OCI-LY3 (cell line): ENCODE measurements at regions not wholly inside any gene's neighbourhood (a gene's known extent, or its start where the extent isn't known, plus 50 kb on each side); places are given as distances from the start of the nearest gene placed in this dataset.
"Not testable (repeated sequence)": the region's sequence is repeated elsewhere in the genome, so short reads cannot be mapped to it uniquely, and the experiment has no call there.

Experiments used
- H2AFZ ChIP-seq: fragments of 200-600, 300-600 bp; shearing (Covaris generic); 2 replicates; pipeline ENCODE4 v1.6.0; 2014; ENCODE audit warnings: antibody characterized with exemption, low read depth, low read length
- H3K27ac ChIP-seq: fragments of 200-600, 300-600 bp; sonication (generic); 2 replicates; pipeline ENCODE4 v1.5.1; 2014; ENCODE audit warnings: mild to moderate bottlenecking, low read length, moderate library complexity, mixed read lengths
- H3K27me3 ChIP-seq: fragments of 200-600, 300-600 bp; sonication (generic); 2 replicates; pipeline ENCODE4 v1.6.1; 2014; ENCODE audit warnings: low read depth, low read length, mixed read lengths
- H3K36me3 ChIP-seq: fragments of 200-600, 300-600 bp; sonication (generic); replicated peaks from 2 replicates; pipeline ENCODE3; 2014; ENCODE audit warnings: low read depth, low read length, mixed read lengths
- H3K4me1 ChIP-seq: fragments of 300-600, 200-600 bp; sonication (generic); 2 replicates; pipeline ENCODE4 v1.6.1; 2014; ENCODE audit warnings: low read length, mixed read lengths
- H3K4me2 ChIP-seq: fragments of 200-600, 300-600 bp; sonication (generic); 2 replicates; pipeline ENCODE4 v1.6.1; 2014; ENCODE audit warnings: low read length, mixed read lengths
- H3K4me3 ChIP-seq: fragments of 300-600, 200-600 bp; sonication (generic); 2 replicates; pipeline ENCODE4 v1.5.1; 2014; ENCODE audit warnings: antibody characterized with exemption, mild to moderate bottlenecking, low read length, moderate library complexity
- H3K79me2 ChIP-seq: fragments of 300-600, 200-600 bp; shearing (Covaris generic); 2 replicates; pipeline ENCODE4 v1.6.1; 2014; ENCODE audit warnings: mild to moderate bottlenecking, low read length, mixed read lengths
- H3K9ac ChIP-seq: fragments of 300-600, 200-600 bp; shearing (Covaris generic); 2 replicates; pipeline ENCODE4 v1.6.0; 2014; ENCODE audit warnings: mild to moderate bottlenecking, low read length, moderate library complexity
- H3K9me3 ChIP-seq: fragments of 200-600, 300-600 bp; shearing (Covaris generic); 2 replicates; pipeline ENCODE4 v1.6.1; 2014; ENCODE audit warnings: low read length, mixed read lengths; ENCODE audit not compliant: insufficient read depth
- H4K20me1 ChIP-seq: fragments of 200-600, 300-600 bp; sonication (generic); 2 replicates; pipeline ENCODE4 v1.6.1; 2016; ENCODE audit warnings: low read length, mixed read lengths; ENCODE audit not compliant: insufficient read depth
- CTCF ChIP-seq: fragments of 200-600, 300-600 bp; sonication (generic); IDR thresholded peaks from 2 replicates; pipeline ENCODE4 v1.5.1; 2014; ENCODE audit warnings: antibody characterized with exemption, low read length, low read depth
- EZH2phosphoT487 ChIP-seq: fragments of 200-600 bp; shearing (Covaris generic); IDR thresholded peaks from 2 replicates; pipeline ENCODE4 v1.6.1; 2018; ENCODE audit warnings: antibody characterized with exemption, mixed run types, low read depth

- Histone ChIP-seq H3K9me3 (no peaks in the 10 kb centered on the region), H3K27me3 (peaks cover 5% of the 10 kb centered on the region; the same call in 1 of the 2 replicates), H3K4me2 (no peak overlapping the region), H3K36me3 (no peaks in the 10 kb centered on the region), H4K20me1 (no peaks in the 10 kb centered on the region), H3K4me3 (no peak overlapping the region), H3K27ac (no peak overlapping the region), H3K9ac (no peak overlapping the region), H3K4me1 (no peaks in the 10 kb centered on the region), H3K79me2 (no peaks in the 10 kb centered on the region), H2AFZ (no peak overlapping the region)
- no peak for TF ChIP-seq EZH2phosphoT487
- no peak for TF ChIP-seq CTCF
These were observed 307.9 kb upstream of the MDFIC2 start for GRCh38 chr3:70620367-70620766.

- TF ChIP-seq CTCF (no peak), EZH2phosphoT487 (no peak)
These were observed 305.7 kb upstream of the MDFIC2 start for GRCh38 chr3:70618151-70618550.

GRCh38 chr3:70617349-70617748 is 304.9 kb upstream of the MDFIC2 start:
- not testable (repeated sequence) for H3K4me3 ChIP-seq, H3K36me3 ChIP-seq, H3K9ac ChIP-seq, H3K4me1 ChIP-seq, H4K20me1 ChIP-seq, H2AFZ ChIP-seq, H3K9me3 ChIP-seq, H3K4me2 ChIP-seq, H3K27ac ChIP-seq, H3K79me2 ChIP-seq, H3K27me3 ChIP-seq

More at GRCh38 chr3:70618151-70618550, 305.7 kb upstream of the MDFIC2 start:
- Histone ChIP-seq H3K27me3 (peaks cover 5% of the 10 kb centered on the region; the same call in 1 of the 2 replicates), H3K79me2 (no peaks in the 10 kb centered on the region), H4K20me1 (no peaks in the 10 kb centered on the region), H3K9me3 (no peaks in the 10 kb centered on the region), H3K4me3 (no peak overlapping the region), H3K4me1 (no peaks in the 10 kb centered on the region), H3K27ac (no peak overlapping the region), H2AFZ (no peak overlapping the region), H3K4me2 (no peak overlapping the region), H3K36me3 (no peaks in the 10 kb centered on the region), H3K9ac (no peak overlapping the region)

GRCh38 chr3:70615286-70615685 is 302.8 kb upstream of the MDFIC2 start:
- Histone ChIP-seq H4K20me1 (no peaks in the 10 kb centered on the region), H3K4me1 (no peaks in the 10 kb centered on the region), H3K27ac (no peak overlapping the region), H3K27me3 (peaks cover 3% of the 10 kb centered on the region; the same call in 1 of the 2 replicates), H3K36me3 (no peaks in the 10 kb centered on the region), H2AFZ (no peak overlapping the region), H3K4me2 (no peak overlapping the region), H3K79me2 (no peaks in the 10 kb centered on the region), H3K9ac (no peak overlapping the region), H3K9me3 (no peaks in the 10 kb centered on the region), H3K4me3 (no peak overlapping the region)
- TF ChIP-seq EZH2phosphoT487 (no peak), CTCF (no peak)

- Histone ChIP-seq H3K4me2 (no peak overlapping the region), H3K27ac (no peak overlapping the region), H3K79me2 (no peaks in the 10 kb centered on the region), H3K36me3 (no peaks in the 10 kb centered on the region), H4K20me1 (no peaks in the 10 kb centered on the region), H3K27me3 (no peaks in the 10 kb centered on the region), H3K9ac (no peak overlapping the region), H3K9me3 (no peaks in the 10 kb centered on the region), H3K4me3 (no peak overlapping the region), H3K4me1 (no peaks in the 10 kb centered on the region), H2AFZ (no peak overlapping the region)
- TF ChIP-seq CTCF (no peak), EZH2phosphoT487 (no peak)
These were observed 301.7 kb upstream of the MDFIC2 start for GRCh38 chr3:70614111-70614510.
